HG02938 (cell line): ENCODE measurements at regions not wholly inside any gene's neighbourhood (a gene's known extent, or its start where the extent isn't known, plus 50 kb on each side); places are given as distances from the start of the nearest gene placed in this dataset.

Source experiments
- ATAC-seq: cut with Tn5 transposase; IDR thresholded peaks from one replicate; pipeline ENCODE4 v1.9.1; 2021; ENCODE audit warnings: mild to moderate bottlenecking, moderate library complexity; ENCODE audit not compliant: unreplicated experiment

GRCh38 chr13:22082030-22082429, 411.2 kb downstream of the FGF9 start:
- no peak for ATAC-seq

GRCh38 chr13:22082437-22083100, 411.7 kb downstream of the FGF9 start:
- ATAC-seq, result no peak

DNA sequence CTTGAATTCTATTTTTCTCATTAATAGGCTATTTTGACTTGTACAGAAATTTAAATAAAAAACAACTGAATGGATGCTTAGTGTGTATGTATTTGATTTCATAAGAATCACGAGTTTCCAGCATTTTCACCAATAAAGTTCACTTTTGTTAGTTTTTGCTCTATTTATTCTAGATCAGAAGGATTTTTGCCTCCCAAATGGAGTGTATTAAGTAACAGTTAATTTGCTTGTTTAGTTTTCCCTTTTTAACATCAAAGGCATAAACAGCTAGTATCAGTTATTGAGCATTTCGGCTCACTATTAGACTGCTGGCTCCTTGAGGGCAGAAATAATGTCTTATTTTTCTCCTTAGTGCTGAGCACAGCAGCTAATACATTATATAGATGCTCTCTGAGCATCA, 414.1 kb downstream of the FGF9 start:
- no peak for ATAC-seq

GRCh38 chr13:22086597-22087330, 415.9 kb downstream of the FGF9 start:
- ATAC-seq, result no peak

- ATAC-seq, result no peak
These were observed 419.2 kb downstream of the FGF9 start for GRCh38 chr13:22090106-22090505.

DNA sequence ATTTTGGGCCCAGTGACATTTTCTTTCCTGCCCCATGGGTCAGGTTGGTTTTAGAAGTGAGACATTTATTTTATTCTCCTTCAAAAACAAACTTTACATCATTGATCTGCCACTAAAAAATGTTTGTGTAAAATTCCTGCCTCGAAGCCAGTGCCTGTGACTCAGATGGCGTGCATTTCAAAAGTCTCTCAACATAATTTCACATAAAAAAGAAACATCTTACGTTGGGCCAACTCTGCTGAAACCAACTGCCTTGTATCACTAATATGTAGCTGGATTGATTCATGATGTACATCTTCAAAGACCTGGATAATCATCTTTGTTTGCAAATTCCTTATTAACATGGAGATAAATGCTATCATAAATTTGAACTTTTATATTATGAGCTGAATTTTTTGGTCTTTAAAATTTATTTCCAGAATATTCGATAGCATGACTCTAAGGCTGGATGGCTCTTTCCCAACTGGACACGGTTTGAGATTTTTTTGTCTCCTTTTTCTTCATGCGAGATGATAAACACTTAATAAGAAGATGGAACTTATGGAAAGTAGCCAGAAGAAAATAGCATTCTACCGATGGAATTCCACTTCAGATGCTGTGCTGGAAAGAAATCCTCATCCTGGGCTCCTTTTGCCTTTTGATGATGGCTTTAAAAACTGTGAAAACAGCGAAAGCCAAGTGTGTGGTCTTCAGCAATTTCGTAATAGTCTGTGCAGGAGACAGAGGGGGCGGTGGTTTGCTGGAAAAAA, 420.5 kb downstream of the FGF9 start:
- no peak for ATAC-seq

DNA sequence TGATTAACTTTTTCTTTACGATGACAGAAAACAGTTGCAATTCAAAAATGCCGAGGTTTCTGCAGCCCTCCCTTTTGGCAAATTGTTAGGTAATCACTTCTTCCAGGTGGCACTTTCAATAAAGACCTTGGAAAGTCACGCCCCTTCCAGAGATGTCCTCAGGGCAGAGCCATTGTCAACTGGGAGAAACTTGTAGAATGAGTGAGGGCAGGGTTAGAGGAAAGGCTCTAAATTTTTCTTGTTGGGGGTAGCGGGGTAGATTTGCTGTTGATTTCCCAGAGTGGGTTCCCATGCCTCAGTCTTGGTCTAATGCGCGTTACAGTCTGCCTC, 421.1 kb downstream of the FGF9 start:
- ATAC-seq, result no peak

GRCh38 chr13:22092791-22093560, 422.1 kb downstream of the FGF9 start:
- no peak for ATAC-seq

- no peak for ATAC-seq
These were observed 424.9 kb downstream of the FGF9 start for GRCh38 chr13:22095794-22096193.

GRCh38 chr13:22099585-22099984, 428.7 kb downstream of the FGF9 start:
- ATAC-seq, result no peak

DNA sequence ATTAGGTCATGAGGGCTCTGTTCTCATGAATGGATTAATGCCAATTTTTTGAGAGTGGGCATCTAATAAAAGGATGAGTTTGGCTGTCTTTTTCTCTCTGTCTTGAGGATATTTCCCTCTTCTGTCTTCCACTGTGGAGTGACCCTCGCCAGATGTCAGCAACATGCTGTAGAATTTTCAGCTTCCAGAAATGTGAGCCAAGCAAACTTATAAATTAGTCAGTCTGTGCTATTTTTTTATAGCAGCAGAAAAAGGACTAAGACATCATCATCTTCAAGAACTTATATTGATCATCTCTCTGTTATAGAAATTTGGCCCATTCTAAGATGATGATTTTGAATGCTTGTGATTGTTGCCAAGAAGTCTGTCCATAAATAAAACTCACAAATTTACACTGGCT, 431.4 kb downstream of the FGF9 start:
- no peak for ATAC-seq

- no peak for ATAC-seq
These were observed 432.5 kb downstream of the FGF9 start for GRCh38 chr13:22103046-22104027.

GRCh38 chr13:22106058-22106457, 435.2 kb downstream of the FGF9 start:
- ATAC-seq, result no peak

DNA sequence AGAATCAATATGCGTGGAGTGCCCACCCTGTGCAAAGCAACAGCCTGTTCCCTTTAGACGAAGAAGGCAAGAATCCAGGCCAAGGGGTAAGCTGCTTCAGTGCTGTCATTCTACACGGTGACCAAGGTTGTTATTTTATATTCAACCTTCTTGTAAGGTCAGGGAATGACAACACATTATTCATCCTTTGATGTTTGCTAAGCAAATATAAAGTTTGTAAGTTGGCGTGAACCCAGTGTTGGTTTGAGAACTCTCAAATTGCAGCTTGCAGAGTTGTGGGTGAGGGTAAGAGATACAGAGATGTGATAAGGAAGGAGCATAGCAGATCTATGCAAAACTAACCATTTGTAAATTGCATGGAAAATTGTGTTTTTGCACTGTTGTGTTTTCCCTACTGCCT, 436.7 kb downstream of the FGF9 start:
- ATAC-seq, result no peak

DNA sequence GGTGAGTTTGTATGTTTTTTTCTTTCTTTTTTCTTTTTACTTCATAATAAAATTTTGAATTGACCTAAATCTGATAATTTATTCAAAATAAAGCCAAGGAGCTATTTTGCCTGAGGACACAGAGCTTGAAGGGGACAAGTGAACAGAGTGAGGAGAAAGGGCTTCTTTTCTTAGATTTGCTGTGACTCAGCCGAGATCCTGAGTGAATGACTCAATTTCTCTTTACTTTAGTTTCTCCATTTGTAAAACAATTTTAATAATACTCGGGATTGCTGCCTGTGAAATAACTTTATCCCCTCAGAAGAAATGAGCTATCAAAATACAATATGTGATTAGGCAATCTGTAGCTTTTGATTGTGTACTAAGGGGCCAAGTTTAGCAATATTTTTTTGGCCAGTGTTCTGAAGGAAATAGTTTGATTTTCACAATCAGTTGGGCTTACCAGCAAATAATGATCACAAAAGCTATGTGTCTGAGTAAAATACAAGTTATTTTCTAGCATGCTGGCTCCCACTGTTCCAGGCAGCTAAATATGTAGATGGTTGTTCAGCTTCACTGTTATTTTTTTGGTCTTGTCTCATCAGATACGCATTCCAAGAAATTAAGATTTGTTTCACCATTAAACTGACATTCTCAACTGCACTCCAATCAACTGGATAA, 437.5 kb downstream of the FGF9 start:
- ATAC-seq, result no peak

- no peak for ATAC-seq
These were observed 438.1 kb downstream of the FGF9 start for GRCh38 chr13:22108979-22109378.

DNA sequence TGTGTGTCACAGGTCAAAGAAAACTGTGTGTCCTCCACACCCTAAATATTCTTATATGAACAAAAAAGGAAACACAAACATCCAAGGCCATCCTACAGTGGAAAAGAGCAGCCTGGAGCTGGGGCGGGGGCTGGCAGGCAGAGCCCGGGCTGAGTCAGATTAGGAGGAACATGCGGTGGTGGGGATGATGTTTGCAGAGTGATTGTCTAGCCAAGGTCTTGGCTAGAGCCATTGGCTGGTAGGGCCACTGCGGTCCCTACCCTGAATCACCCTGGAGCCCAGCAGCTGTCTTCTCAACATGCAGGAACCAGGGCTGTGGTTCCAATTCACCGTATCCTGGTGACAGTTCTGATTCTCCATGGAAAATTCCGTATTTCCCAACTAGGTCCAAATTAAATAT, 439.5 kb downstream of the FGF9 start:
- ATAC-seq, result no peak

- ATAC-seq, result no peak
These were observed 440.4 kb downstream of the FGF9 start for GRCh38 chr13:22111152-22111783.

DNA sequence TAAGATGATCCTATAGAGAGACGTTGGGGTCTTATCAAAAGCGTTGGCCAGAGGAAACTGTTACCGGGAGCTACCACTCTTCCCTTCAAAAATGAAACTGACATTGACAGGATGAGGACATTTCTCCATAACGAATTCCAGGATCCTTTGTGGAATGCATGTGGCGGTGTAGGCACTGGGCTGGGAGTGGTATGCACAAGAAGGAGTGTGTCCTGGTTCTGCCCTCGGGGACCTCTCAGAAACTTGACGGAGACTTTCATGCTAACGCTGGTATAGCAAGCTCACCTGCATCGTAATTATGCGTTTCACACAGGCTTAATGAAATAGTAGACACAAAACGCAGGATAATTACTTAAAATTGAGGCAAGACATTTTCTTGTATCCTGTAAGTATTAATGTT, 441.1 kb downstream of the FGF9 start:
- no peak for ATAC-seq
